ENCODE measurements at regions not wholly inside any gene's neighbourhood (a gene's known extent, or its start where the extent isn't known, plus 50 kb on each side); places are given as distances from the start of the nearest gene placed in this dataset.
"Not testable (repeated sequence)": the region's sequence is repeated elsewhere in the genome, so short reads cannot be mapped to it uniquely, and the experiment has no call there.

DNA sequence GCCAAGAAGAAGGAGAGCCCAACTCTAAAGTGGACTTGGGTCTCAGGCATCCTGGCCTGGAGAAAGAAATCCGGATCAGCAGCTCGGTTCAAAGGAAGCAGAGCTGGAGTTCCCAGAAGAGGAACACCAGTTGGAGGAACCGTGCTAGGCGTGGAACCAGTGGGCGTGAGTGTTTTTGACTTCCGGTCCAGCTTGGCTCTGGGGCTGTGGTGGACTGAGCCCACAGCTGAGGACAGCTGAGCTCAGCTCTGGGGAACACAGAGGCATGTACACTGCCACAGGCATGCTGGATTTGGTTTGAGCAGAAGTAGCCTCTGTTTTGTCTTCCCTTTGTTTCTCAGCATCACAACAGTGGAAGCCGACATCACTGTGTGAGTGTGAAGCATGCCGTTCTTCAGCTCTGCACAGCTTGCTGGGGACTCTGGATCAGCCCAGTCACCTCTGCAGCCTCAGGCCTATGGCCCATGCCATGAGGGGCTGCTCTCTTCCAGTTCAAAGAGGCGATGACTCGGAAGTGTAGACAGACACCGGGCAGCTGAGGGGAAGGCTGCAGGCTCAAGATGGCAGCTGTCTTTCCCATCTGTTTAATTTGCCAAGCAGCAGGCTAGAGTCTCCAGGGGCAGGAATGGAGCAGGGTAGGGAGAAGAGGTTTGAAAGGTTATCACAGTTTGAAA is 185.8 kb upstream of the UBE3A start:
- no peak for FAIRE-seq

DNA sequence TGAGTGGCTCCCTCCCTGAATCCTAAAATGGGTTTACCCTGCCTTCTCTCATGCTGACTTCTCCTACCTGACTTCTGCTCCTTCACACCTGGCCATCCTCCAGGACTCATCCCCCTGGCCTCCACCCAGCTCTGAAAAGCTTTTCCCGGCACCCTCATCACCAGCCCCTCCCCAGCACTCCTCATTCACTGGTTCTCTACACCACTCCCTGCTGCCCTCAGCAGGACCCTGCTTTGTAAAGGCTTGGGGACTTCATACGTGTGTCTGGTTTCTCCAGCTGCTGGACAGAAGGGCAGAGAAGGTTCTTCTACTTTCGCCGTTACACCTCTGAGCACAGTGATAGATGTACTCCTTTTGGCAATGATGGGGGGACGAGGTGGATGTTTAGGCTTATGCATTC is 184.9 kb upstream of the UBE3A start:
- FAIRE-seq: no peak

DNA sequence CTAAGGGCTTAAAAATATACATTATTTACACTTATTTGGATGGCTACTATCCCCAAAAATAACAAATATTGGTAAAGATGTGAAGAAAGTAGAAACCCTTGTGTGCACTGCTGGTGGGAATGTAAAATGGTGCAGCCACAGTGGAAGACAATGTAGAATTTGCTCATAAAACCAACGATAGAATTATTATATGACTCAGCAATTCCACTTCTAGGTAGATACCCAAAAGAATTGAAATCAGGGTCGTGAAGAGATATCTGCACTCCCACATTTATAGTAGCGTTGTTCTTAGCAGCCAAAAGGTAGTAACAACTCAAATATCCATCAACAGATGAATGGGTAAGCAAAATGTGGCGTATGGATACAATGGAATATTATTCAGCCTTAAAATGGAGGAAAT is 181.6 kb upstream of the UBE3A start:
- FAIRE-seq: no peak

DNA sequence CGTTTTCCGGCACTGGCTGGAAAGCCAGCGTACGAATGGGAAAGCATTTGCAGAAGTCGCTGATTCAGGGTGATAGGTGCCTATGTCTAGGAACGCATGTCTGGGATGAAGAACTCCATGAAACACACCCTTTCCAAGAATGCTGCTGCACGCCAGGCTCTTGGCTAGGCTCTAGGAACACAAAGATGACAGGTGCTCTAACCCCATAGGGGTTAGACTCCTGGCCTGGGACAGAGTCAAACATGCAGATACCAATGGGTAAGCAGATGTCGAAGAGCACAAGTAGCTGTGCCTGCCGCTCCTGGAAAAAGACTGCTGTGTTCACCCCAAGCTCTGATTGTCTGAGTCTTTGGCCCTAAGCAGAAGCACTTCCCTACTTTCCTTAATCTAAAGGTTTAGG is 180.9 kb upstream of the UBE3A start:
- FAIRE-seq: no peak

DNA sequence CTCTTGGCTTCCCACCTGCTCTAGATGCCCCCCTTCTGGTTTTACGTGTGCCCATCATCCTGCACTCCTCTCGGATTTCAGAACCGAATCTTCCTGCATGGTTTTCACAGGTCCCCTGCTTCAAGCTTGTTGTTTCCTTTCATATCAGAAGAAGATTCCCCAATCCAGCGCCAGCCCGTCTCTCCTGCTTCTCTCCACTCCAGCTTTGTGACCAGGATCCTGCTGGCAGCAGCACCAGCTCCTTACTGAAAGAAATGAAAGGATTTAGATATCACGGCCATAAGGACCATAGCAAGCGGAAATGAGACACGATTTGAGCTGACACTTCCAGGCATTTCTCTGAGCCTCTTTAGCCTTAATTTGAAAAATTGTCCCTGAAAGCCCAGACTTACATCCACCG is 180.3 kb upstream of the UBE3A start:
- FAIRE-seq: no peak

DNA sequence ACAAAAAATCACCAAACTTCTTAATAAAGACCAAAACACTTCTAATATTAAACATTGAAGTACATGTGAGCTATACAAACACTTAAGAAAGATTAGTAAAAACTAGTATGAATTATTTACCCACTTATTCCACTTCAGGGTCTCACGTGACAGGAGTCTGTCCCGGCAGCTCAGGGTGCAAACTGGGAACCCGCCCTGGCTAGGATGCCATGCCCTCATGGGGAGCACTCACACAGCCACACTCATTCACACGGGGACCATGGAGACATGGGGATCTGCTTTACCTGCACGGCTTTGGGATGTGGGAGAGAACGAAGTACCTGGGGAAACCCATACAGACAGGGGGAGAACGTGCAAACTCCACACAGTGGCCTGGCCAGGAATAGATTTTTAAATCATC is 179.3 kb upstream of the UBE3A start:
- FAIRE-seq: no peak

DNA sequence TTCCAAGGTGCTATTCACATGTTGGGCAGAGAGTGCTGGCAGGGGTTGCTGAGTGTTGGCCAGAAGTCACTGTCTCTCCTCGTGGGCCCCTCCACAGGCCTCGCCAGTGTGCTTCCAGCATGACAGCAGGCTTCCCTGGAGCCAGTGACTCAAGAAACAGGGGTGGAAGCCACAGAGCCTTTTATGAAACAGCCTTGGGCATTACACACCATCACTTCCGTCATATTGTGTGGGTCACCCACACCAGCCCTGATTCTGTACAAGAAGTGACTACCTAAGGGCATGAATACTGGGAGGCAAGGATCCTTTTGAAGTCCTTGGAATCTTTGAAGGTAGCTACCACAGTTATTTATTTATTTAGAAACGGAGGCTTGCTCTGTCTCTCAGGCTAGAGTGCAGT is 177.6 kb upstream of the UBE3A start:
- no peak for FAIRE-seq

DNA sequence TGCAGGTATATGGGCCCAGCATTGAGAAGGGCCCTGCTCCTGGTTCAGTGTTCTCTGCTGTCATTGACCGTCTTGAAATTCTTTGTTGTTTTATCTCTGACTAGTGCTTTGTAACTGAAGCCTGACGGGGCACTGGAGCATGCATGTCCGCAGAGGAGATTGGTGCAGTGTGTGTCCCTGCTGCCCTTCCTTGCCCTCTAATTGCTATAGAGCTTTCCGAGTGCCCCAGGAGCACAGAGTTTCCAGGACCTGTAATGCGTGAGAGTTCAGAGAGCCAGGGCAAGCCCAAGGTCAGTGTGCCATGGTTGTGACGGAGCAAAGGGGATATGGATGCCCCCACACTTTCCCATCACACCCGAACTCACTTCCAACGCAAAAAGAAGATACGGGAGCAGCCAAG is 174.3 kb upstream of the UBE3A start:
- FAIRE-seq: no peak

DNA sequence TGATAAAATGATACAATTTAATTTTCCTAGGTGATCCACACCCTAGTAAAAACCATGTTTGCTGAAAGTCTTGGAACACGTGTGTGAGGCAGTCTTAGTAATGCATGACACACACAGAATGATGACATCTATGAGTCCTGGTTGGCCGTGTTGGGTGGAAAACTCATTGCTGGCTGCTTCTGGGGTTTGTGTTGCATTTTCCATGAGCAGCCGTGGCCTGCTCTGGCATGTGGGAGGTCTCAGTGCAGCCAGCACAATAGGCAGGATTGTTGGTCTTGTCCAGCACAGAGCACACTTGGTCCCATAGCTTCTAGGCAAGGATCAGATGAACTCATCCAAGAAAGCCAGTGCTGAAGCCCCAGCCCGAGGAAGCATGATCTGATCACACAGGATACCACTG is 172.8 kb upstream of the UBE3A start:
- FAIRE-seq: no peak

DNA sequence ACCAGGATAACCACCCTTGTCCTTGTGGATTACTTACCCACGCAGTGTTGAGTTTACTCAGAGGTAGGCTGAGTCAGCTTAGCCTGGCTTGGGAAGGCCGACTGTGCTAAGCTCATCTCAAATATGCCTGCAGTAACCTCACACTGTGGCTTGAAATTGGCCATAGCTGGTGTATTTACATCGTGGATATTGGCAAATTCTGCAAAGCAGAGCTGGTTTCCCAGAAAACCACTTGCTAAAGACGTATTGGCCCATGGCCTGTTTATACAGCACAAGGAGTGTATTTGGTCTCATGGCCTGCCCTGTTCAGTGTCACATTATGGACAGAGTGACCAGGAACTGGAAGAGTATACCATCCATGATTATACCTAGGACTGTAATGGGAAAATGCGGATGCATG is 170.5 kb upstream of the UBE3A start:
- no peak for FAIRE-seq

DNA sequence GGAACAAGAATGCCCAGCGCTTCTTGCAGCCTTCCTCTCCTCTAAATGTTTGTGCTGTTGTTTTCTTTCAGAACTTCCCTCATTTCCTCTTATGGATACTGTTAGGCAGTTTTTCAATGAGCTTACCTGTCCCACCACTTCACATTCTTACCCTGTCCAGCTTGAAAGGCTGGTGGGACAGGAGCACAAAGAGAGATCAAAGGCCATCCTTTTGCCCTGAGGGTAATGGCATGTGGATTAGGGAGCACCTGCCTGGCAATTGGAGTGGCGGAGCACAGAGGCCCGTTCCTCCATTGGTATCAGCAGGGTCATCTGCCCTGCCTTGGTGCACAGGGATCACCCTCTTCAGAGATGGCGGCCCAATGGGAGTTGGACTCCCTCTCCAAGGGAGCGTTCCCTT is 170.1 kb upstream of the UBE3A start:
- FAIRE-seq: no peak

DNA sequence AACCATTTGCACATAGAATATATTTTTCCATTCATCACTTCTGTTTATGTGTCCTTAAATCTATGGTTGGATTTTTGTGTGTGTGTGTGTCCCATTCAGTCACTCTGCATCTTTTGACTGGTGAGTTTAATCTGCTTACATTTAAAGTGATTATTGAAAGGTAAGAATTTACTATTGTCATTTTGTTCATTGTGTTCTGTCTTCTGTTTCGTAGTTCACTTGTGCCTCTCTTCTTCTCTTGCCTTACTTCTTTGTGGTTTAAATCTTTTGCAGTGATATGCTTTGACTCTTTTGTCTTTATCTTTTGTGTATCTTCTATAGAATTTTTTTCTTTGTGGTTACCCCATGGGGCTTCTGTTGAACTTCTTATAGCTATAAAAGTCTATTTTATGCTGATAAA is 166.3 kb upstream of the UBE3A start:
- FAIRE-seq: no peak

DNA sequence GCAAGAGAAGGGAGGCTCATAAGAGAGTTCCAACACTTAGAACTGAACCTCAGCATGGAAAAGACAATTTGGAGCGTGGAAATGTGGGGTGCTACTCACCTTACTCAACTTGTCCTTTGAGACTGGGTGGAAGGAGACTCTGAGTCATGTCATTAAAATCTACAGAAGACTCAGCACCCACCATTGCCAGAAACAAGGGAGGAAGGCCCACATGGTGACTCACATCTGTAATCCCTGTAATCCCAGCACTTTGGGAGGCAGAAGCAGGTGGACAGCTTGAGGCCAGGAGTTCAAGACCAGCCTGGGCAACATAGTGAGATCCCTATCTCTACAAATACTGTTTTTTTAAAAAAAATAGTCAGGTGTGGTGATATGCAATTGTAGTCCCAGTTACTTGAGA is 161.9 kb upstream of the UBE3A start:
- no peak for FAIRE-seq

DNA sequence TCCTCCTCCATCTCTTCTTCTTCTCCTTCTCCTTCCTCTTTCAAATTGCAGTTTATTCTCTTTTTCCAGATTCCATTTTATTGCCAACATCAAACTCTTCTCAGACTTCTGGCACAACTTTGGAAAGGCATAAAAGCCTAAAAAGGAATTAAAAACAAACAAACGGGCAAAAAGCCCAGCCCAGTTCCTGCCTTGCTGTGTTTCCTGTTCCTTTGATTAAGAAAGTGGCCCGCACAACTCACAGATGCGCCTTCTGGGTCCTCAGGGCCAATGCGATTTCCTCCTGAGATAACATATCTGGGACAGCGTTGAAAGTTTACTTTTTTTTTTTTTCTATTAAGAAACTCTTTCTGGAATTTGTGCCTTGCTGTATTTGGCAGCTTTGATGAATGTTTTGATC is 158.7 kb upstream of the UBE3A start:
- no peak for FAIRE-seq

DNA sequence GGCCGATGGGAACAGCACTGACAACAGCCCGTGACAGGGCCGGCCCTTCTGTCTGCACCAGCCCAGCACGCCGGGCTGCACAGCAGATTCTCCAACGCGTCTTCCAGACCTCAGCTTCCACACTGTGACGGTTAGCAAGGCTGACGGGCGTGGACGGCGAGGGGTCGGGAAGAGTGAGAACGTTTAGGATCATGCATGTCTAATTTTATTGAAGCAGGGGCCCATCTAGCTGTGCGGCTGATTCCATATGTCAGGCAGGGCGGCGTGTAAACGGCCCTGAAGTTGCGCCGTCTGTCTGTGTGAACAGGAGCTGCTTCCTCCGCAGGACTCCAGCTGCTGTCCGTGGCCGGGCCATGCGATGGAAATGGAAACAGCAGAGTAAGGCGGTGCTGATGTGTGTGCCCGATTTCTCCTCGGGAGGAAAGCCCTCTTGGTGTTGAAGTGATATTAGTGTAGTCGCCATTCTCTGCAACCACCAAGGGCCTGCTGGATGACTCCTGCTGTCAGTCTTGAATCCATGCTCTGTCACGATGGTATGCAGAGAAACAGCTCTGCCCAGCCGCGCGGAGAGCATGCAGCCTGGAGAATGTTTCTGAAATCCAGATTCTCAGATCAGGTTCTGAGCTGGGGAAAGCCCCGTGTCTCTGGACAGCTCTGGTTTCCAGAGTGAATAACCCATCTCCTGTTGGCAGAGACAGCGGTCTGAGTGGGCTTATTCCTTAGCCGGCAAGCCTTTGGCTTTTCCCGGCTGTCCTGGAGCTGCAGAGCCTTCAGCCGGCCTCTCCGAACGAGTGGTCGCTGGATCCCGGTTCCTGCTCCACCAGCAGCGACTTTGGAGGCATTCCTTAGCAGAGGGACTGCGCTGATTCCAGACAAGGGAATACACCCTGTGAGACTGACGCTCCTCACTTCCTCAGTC is 158.1 kb upstream of the UBE3A start:
- no peak for FAIRE-seq

DNA sequence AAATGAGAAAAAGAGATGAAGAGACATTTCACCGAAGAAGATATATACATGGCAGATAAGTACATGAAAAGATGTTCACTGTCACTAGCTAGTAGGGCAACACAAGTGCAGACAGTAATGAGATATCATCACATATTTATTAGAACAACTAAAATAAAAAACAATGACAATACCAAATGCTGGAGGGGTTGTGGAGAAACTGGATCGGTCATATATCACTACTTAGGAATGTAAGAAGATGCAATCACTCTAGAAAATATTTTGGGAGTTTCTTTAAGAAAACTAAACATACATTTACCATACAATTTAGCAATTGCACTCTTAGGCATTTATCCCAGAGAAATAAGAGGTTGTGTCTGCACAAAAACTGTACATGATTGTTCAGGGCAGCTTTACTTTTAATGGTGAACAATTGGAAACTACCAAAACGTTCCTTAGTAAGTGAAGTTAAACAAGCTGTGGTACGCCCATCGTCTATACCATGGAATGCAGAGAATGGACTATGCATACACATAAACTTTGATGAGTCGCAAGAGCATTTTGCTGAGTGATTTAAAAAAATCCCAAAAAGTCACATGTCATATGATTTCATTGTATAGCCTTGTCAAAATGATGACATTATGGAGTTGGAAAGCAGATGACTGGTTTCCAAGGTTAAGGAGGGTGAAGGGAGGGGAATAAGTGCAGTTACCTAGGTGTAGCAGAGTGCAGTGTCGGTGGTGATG is 149.0 kb upstream of the UBE3A start:
- no peak for FAIRE-seq

DNA sequence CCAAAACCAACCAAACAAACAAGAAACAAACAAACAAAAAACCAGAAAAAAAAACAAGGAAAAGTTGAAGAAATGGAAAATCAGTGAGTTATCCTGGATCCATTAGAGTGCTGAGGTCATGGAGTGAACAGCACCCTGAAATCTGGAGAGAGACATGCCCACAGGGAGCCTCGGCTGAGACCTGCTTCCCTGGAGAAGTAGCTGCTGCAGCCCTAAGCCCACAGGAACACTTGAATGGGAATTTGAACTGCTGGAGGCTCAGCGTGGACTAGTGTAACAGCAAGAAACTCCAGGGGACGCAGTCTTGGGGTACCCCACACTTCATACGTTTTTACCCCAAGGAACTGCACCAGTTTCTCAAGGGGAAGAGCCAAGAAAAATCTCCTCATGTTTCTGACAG is 144.1 kb upstream of the UBE3A start:
- FAIRE-seq: no peak

DNA sequence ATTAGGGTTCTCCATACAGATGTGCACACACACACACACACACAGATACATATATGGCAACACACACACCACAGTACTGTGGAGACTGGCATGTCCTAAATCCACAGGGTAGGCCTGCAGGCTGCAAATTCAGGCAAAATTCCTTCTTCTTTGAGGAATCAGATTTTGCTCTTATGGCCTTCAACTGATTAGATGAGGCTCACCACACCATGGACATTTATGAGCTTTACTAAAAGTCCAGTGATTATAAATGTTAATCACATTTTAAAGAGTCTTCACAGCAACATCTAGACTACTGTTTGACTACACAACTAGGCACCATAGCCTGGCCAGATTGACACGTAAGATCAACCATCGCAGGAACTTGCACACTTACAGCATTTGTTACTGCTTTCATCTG is 140.3 kb upstream of the UBE3A start:
- FAIRE-seq: no peak

DNA sequence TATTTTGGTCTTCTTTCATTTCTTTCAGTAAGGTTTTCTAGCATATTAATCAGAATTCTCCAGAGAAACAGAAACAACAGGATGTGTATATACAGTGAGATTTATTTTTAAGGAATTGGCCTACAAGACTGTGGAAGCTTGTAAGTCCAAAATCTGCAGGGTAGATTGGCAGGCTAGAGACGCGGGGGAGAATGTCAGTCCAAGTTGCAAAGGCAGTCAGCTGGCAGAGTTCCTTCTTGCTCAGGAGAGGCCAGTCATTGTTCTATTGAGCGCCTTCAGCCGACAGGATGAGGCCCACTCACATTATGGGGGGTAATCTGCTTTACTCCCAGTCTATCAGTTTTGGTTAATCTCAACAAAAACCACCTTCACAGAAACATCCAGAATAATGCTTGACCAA is 133.4 kb upstream of the UBE3A start:
- FAIRE-seq: no peak

DNA sequence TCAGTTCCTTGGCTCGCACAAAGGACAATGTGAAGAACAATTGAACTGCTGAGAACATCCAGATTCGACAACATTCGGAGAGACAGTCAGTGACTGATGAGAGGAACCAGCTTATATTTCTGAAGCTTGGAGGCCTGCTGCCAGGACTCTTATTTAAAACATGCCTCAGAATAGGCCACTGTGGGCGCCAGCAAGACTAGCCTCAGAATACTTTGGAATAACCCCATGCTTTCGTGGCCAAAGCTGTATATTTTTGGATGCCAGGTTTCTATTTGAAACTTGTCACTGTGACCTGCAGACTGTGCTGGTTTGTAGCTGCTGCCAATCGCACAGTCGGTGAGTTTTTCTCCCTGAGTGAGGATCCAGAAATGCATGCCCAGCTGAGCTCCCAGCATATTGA is 129.9 kb upstream of the UBE3A start:
- no peak for FAIRE-seq

DNA sequence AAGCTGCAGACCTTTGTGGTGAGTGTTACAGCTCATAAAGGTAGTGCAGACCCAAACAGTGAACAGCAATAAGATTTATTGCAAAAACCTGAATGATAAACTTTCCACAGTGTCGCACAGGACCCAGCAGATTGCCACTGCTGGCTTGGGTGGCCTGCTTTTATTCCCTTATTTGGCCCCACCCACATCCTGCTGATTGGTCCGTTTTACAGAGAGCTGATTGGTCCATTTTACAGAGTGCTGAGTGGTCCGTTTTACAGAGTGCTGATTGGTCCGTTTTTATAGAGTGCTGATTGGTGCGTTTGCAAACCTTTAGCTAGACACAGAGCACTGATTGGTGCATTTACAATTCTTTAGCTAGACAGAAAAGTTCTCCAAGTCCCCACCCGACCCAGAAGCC is 127.7 kb upstream of the UBE3A start:
- FAIRE-seq: not testable (repeated sequence)

DNA sequence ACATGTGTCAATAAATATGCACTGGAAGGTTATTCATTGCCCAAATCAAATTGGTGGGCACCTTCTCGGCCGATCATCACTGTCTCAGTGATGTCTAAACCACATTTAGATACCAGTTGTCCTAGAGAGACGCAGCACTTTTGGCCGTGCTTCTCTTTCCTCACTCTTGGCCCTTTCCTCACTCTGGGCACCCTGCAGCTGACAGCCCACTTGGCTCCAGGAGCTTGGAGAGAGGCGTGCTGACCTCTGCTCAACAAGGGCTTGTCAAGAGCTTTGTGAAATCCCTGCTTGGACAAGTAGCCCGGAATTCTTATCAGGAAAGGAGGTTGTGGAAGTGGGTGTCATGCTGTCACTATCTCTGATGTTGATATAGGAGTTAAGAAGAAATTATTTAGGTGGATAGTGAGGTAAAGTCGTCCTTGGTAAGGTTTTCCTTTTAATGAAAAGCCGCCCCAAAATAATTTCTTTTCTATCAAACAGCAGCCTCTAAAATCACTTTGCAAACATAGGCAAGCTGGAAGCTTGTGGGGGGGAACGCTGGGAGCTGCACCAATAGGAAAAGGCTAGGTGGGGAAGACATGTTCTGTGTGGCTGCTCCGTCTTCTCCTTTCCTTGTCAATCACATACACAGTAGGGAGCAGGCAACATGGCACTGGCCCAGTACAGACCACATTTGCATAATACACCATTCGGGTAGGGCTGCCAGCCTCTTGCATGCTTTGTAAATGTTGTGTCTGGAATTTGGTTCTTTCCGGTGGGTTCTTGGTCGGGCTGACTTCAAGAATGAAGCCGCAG is 126.8 kb upstream of the UBE3A start:
- FAIRE-seq: no peak

DNA sequence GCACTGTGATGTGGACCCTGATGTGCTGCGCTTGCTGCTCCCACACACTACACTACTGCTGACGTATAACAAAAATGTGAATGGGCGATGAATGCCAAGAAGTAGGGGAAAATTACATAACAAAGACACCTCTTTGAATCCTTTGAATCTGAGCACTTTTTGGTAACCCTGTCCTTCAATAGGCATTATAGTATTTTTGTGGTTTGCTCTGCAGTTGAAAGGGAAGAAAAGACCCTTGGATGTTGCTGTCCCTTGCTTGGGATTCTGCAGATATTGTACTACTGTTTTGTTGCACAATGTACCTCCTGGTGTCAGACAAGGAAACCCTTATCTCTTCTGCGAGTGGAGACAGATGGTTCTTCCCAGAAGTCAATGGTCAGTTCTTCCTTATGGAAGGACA is 124.8 kb upstream of the UBE3A start:
- no peak for FAIRE-seq
